Bronchial epithelial cell (primary cell): ENCODE measurements at regions not wholly inside any gene's neighbourhood (a gene's known extent, or its start where the extent isn't known, plus 50 kb on each side); places are given as distances from the start of the nearest gene placed in this dataset.

Experiments
- DNase-seq: peaks from one replicate; pipeline ENCODE4 v3.0.0-alpha.2; 2010; ENCODE audit warnings: low read depth
- FAIRE-seq: peaks from 2 replicates; lab custom pipeline; 2011; peaks lifted over from hg19 to GRCh38; lab: Jason Lieb, UNC
- H3K27me3 ChIP-seq: 2 replicates; pipeline ENCODE4 v1.5.1; 2011; ENCODE audit warnings: low read length; ENCODE audit not compliant: control insufficient read depth, insufficient read depth
- H3K36me3 ChIP-seq: 2 replicates; pipeline ENCODE4 v1.5.1; 2011; ENCODE audit warnings: low read length; ENCODE audit not compliant: control insufficient read depth, insufficient read depth
- H3K4me3 ChIP-seq: 2 replicates; pipeline ENCODE4 v1.5.1; 2011; ENCODE audit warnings: mild to moderate bottlenecking, low read depth, low read length, control low read depth
- CTCF ChIP-seq: IDR thresholded peaks from 2 replicates; pipeline ENCODE4 v1.5.1; 2011; ENCODE audit warnings: mild to moderate bottlenecking, moderate library complexity, low read length, control low read depth, inconsistent platforms; ENCODE audit not compliant: insufficient read depth, severe bottlenecking

- FAIRE-seq: peak; percentile 64
- DNase-seq: no peak
- Histone ChIP-seq H3K36me3 (no peaks in the 10 kb centered on the region), H3K4me3 (no peak overlapping the region), H3K27me3 (no peaks in the 10 kb centered on the region)
- TF ChIP-seq CTCF: no peak
These were observed 98.1 kb upstream of the GRIP1 start for GRCh38 chr12:66776974-66777373.

GRCh38 chr12:66779466-66779865, 100.6 kb upstream of the GRIP1 start:
- no peak for TF ChIP-seq CTCF
- no peak overlapping the region for H3K4me3 ChIP-seq
- H3K36me3 ChIP-seq: no peaks in the 10 kb centered on the region
- DNase-seq (peak; percentile 4), FAIRE-seq (no peak)
- no peaks in the 10 kb centered on the region for H3K27me3 ChIP-seq

GRCh38 chr12:66786531-66787308, 107.8 kb upstream of the GRIP1 start:
- no peak for DNase-seq
- TF ChIP-seq CTCF: no peak
- no peak overlapping the region for H3K4me3 ChIP-seq
- no peaks in the 10 kb centered on the region for H3K36me3 ChIP-seq
- FAIRE-seq: no peak
- no peaks in the 10 kb centered on the region for H3K27me3 ChIP-seq

- no peak for DNase-seq
- TF ChIP-seq CTCF: no peak
- Histone ChIP-seq H3K4me3 (no peak overlapping the region), H3K27me3 (peaks cover 2% of the 10 kb centered on the region), H3K36me3 (no peaks in the 10 kb centered on the region)
- no peak for FAIRE-seq
These were observed 120.7 kb upstream of the GRIP1 start for GRCh38 chr12:66799551-66799950.

- FAIRE-seq: no peak
- Histone ChIP-seq H3K27me3 (peaks cover 2% of the 10 kb centered on the region), H3K36me3 (no peaks in the 10 kb centered on the region), H3K4me3 (no peak overlapping the region)
- no peak for DNase-seq
- TF ChIP-seq CTCF: no peak
These were observed 121.2 kb upstream of the GRIP1 start for GRCh38 chr12:66800046-66800445.

GRCh38 chr12:66803930-66804329, 125.1 kb upstream of the GRIP1 start:
- peak; percentile 47 for FAIRE-seq
- Histone ChIP-seq H3K4me3 (no peak overlapping the region), H3K27me3 (peaks cover 2% of the 10 kb centered on the region), H3K36me3 (no peaks in the 10 kb centered on the region)
- no peak for DNase-seq
- no peak for TF ChIP-seq CTCF
